ENCODE measurements at regions not wholly inside any gene's neighbourhood (a gene's known extent, or its start where the extent isn't known, plus 50 kb on each side); places are given as distances from the start of the nearest gene placed in this dataset.

DNA sequence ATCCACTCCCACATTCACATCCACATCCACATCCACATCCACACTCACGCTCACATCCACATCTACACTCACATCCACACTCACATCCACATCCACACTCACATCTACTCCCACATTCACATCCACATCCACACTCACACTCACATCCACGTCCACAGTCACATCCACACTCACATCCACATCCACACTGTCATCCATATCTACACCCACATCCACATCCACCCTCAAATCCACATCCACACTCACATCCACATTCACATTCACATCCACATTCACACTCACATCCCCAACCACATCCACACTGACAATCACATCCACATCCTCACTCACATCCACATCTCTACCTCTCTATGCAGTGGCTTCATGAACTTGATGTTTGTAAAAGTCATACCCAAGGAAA is 190.5 kb downstream of the IRX1 start:
- no peak overlapping the region for H3K27ac Mint-ChIP-seq
- peaks cover 0 to 15% of the 10 kb centered on the region in 2 donors for H3K36me3 Mint-ChIP-seq
- no peak for ATAC-seq
- H3K9me3 Mint-ChIP-seq, result peaks cover 0 to 10% of the 10 kb centered on the region in 2 donors
- DNase-seq (ENCODE audit: low spot score in 2 of 2), result no peak

DNA sequence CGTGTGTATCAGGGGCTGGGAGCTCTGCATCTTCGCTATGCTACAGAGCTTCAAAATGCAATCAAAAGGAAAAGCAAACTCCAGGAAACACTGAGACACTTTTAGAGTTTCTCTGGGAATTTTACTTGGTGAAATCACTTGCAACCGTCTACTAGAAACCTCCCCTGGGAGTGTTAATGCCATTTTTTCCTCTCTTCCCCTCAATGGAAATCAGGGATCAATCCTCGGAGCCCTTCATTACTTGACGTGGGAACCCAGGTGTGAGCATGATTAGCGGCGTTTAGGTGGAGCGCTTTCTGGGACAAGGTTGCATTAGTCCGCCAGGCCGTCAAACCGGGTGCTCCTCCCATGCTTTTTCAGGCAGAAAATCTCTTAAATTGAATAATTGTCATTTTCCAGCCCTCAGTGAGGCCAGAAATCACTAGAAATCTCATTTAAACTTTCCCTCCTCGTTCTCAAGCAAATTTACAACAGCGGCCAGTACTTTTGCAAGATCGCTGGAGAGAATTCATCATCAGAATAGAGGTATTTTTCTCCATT is 191.3 kb downstream of the IRX1 start:
- Mint-ChIP-seq H3K36me3 (peaks cover 0 to 15% of the 10 kb centered on the region in 2 donors), H3K27ac (no peak overlapping the region), H3K9me3 (peaks cover 0 to 13% of the 10 kb centered on the region in 2 donors)
- no peak for ATAC-seq
- DNase-seq (ENCODE audit: low spot score in 2 of 2), result no peak

GRCh38 chr5:3787604-3788003 is 192.0 kb downstream of the IRX1 start:
- DNase-seq (ENCODE audit: low spot score in 2 of 2) (no peak), ATAC-seq (no peak)
- Mint-ChIP-seq H3K9me3 (peaks cover 0 to 13% of the 10 kb centered on the region in 2 donors), H3K36me3 (peaks cover 0 to 15% of the 10 kb centered on the region in 2 donors), H3K27ac (no peak overlapping the region)

DNA sequence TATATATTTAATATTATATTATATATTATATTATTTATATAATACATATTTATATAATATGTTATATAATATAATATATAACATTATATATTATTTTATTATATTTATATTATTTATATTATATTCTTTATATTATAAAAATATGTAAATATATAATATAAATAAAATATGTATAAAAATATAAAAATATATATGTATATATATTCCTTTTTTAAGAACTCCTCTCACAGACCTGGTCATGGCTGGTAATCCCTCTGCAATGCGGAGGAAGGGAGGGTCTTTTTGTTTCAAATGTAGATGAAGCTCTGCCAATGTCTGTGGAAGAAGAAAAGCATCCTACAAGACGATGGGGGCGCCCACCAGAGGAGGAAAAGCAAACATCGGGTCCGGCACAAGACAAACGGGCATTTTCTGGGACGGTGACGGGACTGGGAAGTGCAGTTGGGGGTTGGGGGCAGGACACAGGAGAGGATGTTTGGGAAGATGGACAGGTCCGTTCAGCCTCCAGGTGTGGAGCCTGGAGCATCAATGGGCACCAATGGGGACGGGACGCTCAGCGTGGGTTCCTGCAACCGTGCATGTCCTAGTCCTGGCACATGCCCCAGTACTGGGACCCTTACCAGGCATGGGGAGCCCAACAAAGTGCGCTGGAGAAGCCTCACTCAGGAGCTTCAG is 194.0 kb downstream of the IRX1 start:
- Mint-ChIP-seq H3K36me3 (peaks cover 0 to 15% of the 10 kb centered on the region in 2 donors), H3K27ac (no peak overlapping the region), H3K9me3 (peaks cover 5 to 14% of the 10 kb centered on the region in 2 donors)
- ATAC-seq (no peak), DNase-seq (ENCODE audit: low spot score in 2 of 2) (no peak)

GRCh38 chr5:3793162-3793561 is 197.5 kb downstream of the IRX1 start:
- H3K9me3 Mint-ChIP-seq, result peaks cover 10 to 17% of the 10 kb centered on the region in 2 donors
- ATAC-seq, result no peak
- H3K27ac Mint-ChIP-seq, result no peak overlapping the region
- no peak for DNase-seq (ENCODE audit: low spot score in 2 of 2)
- H3K36me3 Mint-ChIP-seq, result peaks cover 0 to 13% of the 10 kb centered on the region in 2 donors

GRCh38 chr5:3794611-3795010 is 199.0 kb downstream of the IRX1 start:
- DNase-seq (ENCODE audit: low spot score in 2 of 2), result no peak
- no peak for ATAC-seq
- Mint-ChIP-seq H3K36me3 (peaks cover 0 to 6% of the 10 kb centered on the region in 2 donors), H3K9me3 (peaks cover 10 to 15% of the 10 kb centered on the region in 2 donors), H3K27ac (no peak overlapping the region)

GRCh38 chr5:3796736-3797135 is 201.1 kb downstream of the IRX1 start:
- Mint-ChIP-seq H3K36me3 (no peaks in the 10 kb centered on the region), H3K9me3 (peaks cover 19 to 20% of the 10 kb centered on the region in 2 donors), H3K27ac (no peak overlapping the region)
- DNase-seq (ENCODE audit: low spot score in 2 of 2) (no peak), ATAC-seq (no peak)

DNA sequence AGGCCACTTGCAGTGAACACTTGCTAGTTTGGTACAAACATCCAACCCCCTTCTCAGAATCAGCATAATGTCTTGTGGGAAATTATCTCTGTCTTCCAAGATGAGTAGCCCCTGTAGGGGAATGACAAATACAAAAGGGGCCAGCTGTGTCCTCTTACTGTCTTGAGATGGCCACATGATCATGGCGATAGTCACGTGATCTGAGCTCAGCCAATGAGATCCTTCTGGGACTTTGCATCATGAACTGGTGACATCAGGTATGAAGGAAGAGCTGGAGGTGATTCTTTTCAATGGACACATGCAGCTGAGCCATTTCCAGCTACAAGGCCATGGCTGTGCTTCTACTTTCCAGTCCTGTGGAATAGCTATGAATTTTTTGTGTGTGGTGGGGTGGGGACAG is 206.3 kb downstream of the IRX1 start:
- no peak overlapping the region for H3K27ac Mint-ChIP-seq
- H3K9me3 Mint-ChIP-seq, result peaks cover 7 to 10% of the 10 kb centered on the region in 2 donors
- DNase-seq (ENCODE audit: low spot score in 2 of 2) (no peak), ATAC-seq (no peak)
- no peaks in the 10 kb centered on the region for H3K36me3 Mint-ChIP-seq

GRCh38 chr5:3809455-3809854 is 213.8 kb downstream of the IRX1 start:
- Mint-ChIP-seq H3K9me3 (peaks cover 18 to 24% of the 10 kb centered on the region in 2 donors), H3K27ac (no peak overlapping the region), H3K36me3 (peaks cover 0 to 15% of the 10 kb centered on the region in 2 donors)
- DNase-seq (ENCODE audit: low spot score in 2 of 2) (no peak), ATAC-seq (no peak)

- ATAC-seq (no peak), DNase-seq (ENCODE audit: low spot score in 2 of 2) (no peak)
- H3K27ac Mint-ChIP-seq, result no peak overlapping the region
- H3K36me3 Mint-ChIP-seq, result peaks cover 0 to 15% of the 10 kb centered on the region in 2 donors
- peaks cover 18 to 24% of the 10 kb centered on the region in 2 donors for H3K9me3 Mint-ChIP-seq
Measured at GRCh38 chr5:3811116-3811515, 215.5 kb downstream of the IRX1 start.

GRCh38 chr5:3818624-3819023 is 223.0 kb downstream of the IRX1 start:
- Mint-ChIP-seq H3K27ac (no peak overlapping the region), H3K36me3 (no peaks in the 10 kb centered on the region), H3K9me3 (peaks cover 5 to 10% of the 10 kb centered on the region in 2 donors)
- no peak for DNase-seq (ENCODE audit: low spot score in 2 of 2)
- ATAC-seq, result no peak

DNA sequence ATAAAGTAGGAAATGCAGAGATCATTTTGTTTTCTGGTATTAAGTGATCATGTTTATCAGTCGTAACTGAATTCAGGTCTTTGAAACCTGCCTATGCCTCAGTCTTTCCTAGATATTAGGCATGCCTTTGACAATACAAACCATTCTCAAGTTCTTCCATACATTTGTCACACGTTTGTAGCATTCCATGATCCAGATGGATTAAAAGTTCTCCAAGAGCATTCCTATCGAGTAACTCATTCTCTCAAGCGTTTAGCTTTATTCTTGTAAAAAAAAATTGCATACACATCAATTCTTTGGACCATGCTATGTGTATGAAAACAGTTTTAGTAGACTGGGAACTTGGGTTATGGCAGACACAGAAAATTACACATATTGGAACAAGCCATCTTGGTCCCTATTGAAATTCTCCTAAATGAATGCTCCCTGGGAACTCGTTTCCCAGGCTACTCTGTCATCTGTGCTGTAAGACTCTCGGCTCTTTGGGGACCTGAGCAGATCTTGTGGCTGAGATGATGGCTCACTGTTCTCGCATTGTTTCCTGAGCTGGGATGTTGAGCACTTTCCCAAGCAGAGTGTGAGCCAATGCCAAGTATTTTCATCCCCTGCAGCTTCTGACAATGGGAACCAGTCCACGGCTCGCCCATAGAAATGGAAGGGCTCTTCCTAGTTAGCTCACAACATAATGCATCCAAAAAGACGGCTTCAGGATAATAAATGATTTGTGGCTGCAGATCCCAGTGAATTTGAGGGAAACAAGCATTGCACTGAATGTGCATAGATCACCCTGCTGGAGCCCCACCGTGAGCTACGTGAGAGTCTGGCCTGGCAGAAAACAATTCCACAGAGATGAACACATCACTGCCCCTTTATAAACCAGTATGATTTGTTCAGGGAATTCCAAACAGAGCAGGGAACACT is 230.2 kb downstream of the IRX1 start:
- ATAC-seq, result no peak
- Mint-ChIP-seq H3K9me3 (peaks cover 0 to 5% of the 10 kb centered on the region in 2 donors), H3K27ac (no peak overlapping the region), H3K36me3 (no peaks in the 10 kb centered on the region)
- DNase-seq (ENCODE audit: low spot score in 2 of 2), result no peak

DNA sequence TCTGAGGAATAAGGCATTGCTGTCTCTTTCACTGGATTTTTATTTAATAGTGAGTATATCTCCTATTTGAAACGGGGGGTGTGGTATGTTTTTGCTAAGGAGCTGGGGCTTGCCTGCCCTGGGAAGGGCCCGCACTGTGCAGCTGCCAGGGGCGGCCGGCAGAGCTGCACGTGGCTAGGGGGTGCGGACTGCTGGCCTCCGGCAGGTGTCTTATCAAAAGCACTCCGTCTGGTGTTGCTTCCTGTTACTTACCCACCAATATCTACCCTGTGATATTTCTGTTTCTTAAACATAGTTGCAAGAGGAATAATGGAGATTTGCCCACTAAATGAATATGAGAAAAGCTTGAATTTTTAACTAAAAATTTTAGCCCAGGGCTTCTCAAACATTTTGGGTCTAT is 232.0 kb downstream of the IRX1 start:
- H3K9me3 Mint-ChIP-seq, result peaks cover 5% of the 10 kb centered on the region in 2 donors
- H3K27ac Mint-ChIP-seq, result no peak overlapping the region
- H3K36me3 Mint-ChIP-seq, result no peaks in the 10 kb centered on the region
- DNase-seq (ENCODE audit: low spot score in 2 of 2) (no peak), ATAC-seq (no peak)

GRCh38 chr5:3828761-3829160 is 233.1 kb downstream of the IRX1 start:
- Mint-ChIP-seq H3K9me3 (peaks cover 5% of the 10 kb centered on the region in 2 donors), H3K36me3 (no peaks in the 10 kb centered on the region), H3K27ac (no peak overlapping the region)
- no peak for DNase-seq (ENCODE audit: low spot score in 2 of 2)
- no peak for ATAC-seq

- peaks cover 5% of the 10 kb centered on the region in 2 donors for H3K9me3 Mint-ChIP-seq
- no peaks in the 10 kb centered on the region for H3K36me3 Mint-ChIP-seq
- no peak overlapping the region for H3K27ac Mint-ChIP-seq
- no peak for ATAC-seq
- no peak for DNase-seq (ENCODE audit: low spot score in 2 of 2)
Measured at GRCh38 chr5:3833566-3833965, 237.9 kb downstream of the IRX1 start.

- Mint-ChIP-seq H3K9me3 (peaks cover 0 to 5% of the 10 kb centered on the region in 2 donors), H3K27ac (no peak overlapping the region), H3K36me3 (no peaks in the 10 kb centered on the region)
- ATAC-seq (no peak), DNase-seq (ENCODE audit: low spot score in 2 of 2) (no peak)
Measured at GRCh38 chr5:3835811-3836210, 240.2 kb downstream of the IRX1 start.

DNA sequence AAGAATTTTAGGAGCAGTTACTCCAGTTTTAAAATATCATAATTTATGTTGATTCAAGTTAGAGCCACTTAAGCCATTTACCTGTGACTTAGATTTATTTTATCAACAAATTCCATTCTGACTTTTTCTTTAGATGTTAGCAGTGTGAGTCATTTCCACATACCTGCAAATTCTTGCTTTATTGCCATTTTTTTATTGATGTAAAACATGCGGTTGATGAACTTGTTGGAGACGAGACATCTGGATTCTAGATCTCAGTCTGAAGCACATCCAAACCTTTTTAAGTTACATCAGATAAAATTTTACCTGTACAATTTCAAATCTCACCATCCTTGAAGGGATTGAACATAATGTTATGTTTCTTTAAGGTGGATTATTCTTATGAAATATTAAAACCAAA is 240.9 kb downstream of the IRX1 start:
- Mint-ChIP-seq H3K9me3 (peaks cover 0 to 5% of the 10 kb centered on the region in 2 donors), H3K27ac (no peak overlapping the region), H3K36me3 (no peaks in the 10 kb centered on the region)
- DNase-seq (ENCODE audit: low spot score in 2 of 2), result no peak
- ATAC-seq, result no peak

Measured in activated naive CD4-positive, alpha-beta T cell treated with anti-CD3 and anti-CD28 coated beads, Interleukin-2, amount 50 U/mL, for 72 hours (primary cell).